Breast epithelium (tissue), 3 donors: ENCODE measurements at regions not wholly inside any gene's neighbourhood (a gene's known extent, or its start where the extent isn't known, plus 50 kb on each side); places are given as distances from the start of the nearest gene placed in this dataset.

Source experiments
- CTCF ChIP-seq, 3 donors: fragments of 450-650 bp; IDR thresholded peaks; one replicate each; pipeline ENCODE4 v1.5.1; 2016 to 2017; ENCODE audit warnings: antibody characterized with exemption in 3 of 3, mild to moderate bottlenecking in 3 of 3, moderate library complexity in 3 of 3
- POLR2A ChIP-seq: fragments of 450-650 bp; IDR thresholded peaks from one replicate; pipeline ENCODE4 v1.6.1; 2016; ENCODE audit warnings: antibody characterized with exemption, mild to moderate bottlenecking, moderate library complexity
- POLR2AphosphoS5 ChIP-seq, 3 donors: sonication (generic); formaldehyde crosslinking; IDR thresholded peaks; one replicate each; pipeline ENCODE4 v1.6.1; 2017; ENCODE audit warnings: antibody characterized with exemption in 3 of 3

- no peak for TF ChIP-seq POLR2AphosphoS5 (IDR thresholded peaks at IDR 0.05)
- no peak for TF ChIP-seq CTCF (IDR thresholded peaks at IDR 0.05)
- no peak for TF ChIP-seq POLR2A
These were observed 59.0 kb upstream of the SORCS3 start for GRCh38 chr10:104581884-104582601.
